ENCODE measurements at regions not wholly inside any gene's neighbourhood (a gene's known extent, or its start where the extent isn't known, plus 50 kb on each side); places are given as distances from the start of the nearest gene placed in this dataset.

- Mint-ChIP-seq H3K9me3 (ENCODE audit: low read depth) (no peaks in the 10 kb centered on the region), H3K27ac (no peak overlapping the region), H3K36me3 (no peaks in the 10 kb centered on the region), H3K27me3 (no peaks in the 10 kb centered on the region), H3K4me1 (peaks cover 7% of the 10 kb centered on the region), H3K4me3 (no peak overlapping the region)
- DNase-seq (no peak), ATAC-seq (no peak)
- CTCF ChIA-PET: interaction anchor here (1.1 kb wide), 1 partner anchor 277 kb away, joined by 3 read pairs; no protein-coding TSS in a partner anchor
These were observed 136.0 kb upstream of the SGK1 start for GRCh38 chr6:134453792-134454510.

GRCh38 chr6:134452906-134453305 lies 135.0 kb upstream of the SGK1 start:
- DNase-seq: no peak

GRCh38 chr6:134451529-134451928 lies 133.6 kb upstream of the SGK1 start:
- no peak for DNase-seq
- Mint-ChIP-seq H3K36me3 (no peaks in the 10 kb centered on the region), H3K27ac (no peak overlapping the region), H3K4me1 (peaks cover 12% of the 10 kb centered on the region), H3K4me3 (no peak overlapping the region), H3K27me3 (no peaks in the 10 kb centered on the region), H3K9me3 (ENCODE audit: low read depth) (no peaks in the 10 kb centered on the region)
- CTCF ChIA-PET: interaction anchor here (0.8 kb wide), 1 partner anchor 14 kb away, joined by 5 read pairs; no protein-coding TSS in a partner anchor
- ATAC-seq: no peak

More at GRCh38 chr6:134452906-134453305, 135.0 kb upstream of the SGK1 start:
- no peak for ATAC-seq
- Mint-ChIP-seq H3K4me1 (peaks cover 7% of the 10 kb centered on the region), H3K36me3 (no peaks in the 10 kb centered on the region), H3K27me3 (no peaks in the 10 kb centered on the region), H3K27ac (no peak overlapping the region), H3K9me3 (ENCODE audit: low read depth) (no peaks in the 10 kb centered on the region), H3K4me3 (no peak overlapping the region)
- CTCF ChIA-PET: no interaction called here

- Mint-ChIP-seq H3K27me3 (no peaks in the 10 kb centered on the region), H3K4me3 (no peak overlapping the region), H3K36me3 (no peaks in the 10 kb centered on the region), H3K27ac (no peak overlapping the region), H3K9me3 (ENCODE audit: low read depth) (no peaks in the 10 kb centered on the region), H3K4me1 (peaks cover 8% of the 10 kb centered on the region)
- ATAC-seq: no peak
- no peak for DNase-seq
- CTCF ChIA-PET: interaction anchor here (1.4 kb wide), 1 partner anchor 132 kb away, joined by 3 read pairs; the partner anchor contains the start of gene SGK1
These were observed 131.9 kb upstream of the SGK1 start for GRCh38 chr6:134449781-134450180.

DNA sequence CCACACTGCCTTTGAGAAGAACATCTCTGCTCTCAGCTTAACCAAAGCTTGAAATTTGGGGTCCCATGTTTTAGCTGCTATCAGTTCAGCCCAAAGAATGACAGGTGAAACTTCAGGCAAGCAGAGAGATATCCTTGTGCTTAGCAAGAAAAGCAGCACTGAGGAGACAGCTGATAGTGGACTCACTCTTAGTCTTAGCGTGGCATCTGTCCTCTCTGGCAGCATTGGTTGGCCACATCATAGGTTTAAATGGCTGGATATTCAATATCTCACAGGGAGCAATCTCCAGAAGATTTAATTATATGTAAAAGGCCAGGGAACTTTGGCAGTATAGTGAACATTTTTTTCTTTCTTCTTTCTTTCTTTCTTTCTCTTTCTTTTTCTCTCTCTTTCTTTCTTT lies 131.1 kb upstream of the SGK1 start:
- DNase-seq (no peak), ATAC-seq (no peak)
- Mint-ChIP-seq H3K27me3 (no peaks in the 10 kb centered on the region), H3K27ac (no peak overlapping the region), H3K4me1 (peaks cover 8% of the 10 kb centered on the region), H3K4me3 (no peak overlapping the region), H3K36me3 (no peaks in the 10 kb centered on the region), H3K9me3 (ENCODE audit: low read depth) (no peaks in the 10 kb centered on the region)
- CTCF ChIA-PET: interaction anchor here (1.1 to 1.4 kb wide), 2 partner anchors 19 to 131 kb away, joined by 3 read pairs; partner anchors contain the start of gene SGK1

GRCh38 chr6:134447883-134448387 lies 130.0 kb upstream of the SGK1 start:
- ATAC-seq: no peak
- CTCF ChIA-PET: interaction anchor here (1.1 kb wide), 1 partner anchor 18 kb away, joined by 3 read pairs; no protein-coding TSS in a partner anchor
- H3K36me3 Mint-ChIP-seq: no peaks in the 10 kb centered on the region

DNA sequence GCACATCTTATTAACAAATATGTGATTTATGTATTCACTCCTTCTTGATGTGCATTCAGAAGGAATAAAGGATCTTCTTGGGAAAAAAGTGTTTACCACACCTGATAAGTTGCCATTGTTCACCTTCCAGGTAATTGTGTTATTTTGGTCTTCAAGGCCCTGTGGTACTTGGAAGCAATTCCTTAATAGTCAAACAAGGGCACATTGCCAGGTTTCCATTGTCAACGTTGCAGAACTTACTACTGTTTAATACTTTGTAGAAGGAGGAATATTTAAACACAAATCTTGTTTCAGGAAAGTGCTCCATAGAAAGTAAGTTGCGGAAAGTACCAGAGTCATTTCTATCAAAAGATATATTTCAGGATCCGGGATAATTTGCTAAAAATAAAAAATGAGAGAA lies 129.5 kb upstream of the SGK1 start:
- ATAC-seq (no peak), DNase-seq (no peak)
- no peaks in the 10 kb centered on the region for H3K27me3 Mint-ChIP-seq
- no peak overlapping the region for H3K27ac Mint-ChIP-seq
- no peaks in the 10 kb centered on the region for H3K36me3 Mint-ChIP-seq
- CTCF ChIA-PET: no interaction called here
- H3K4me1 Mint-ChIP-seq: peaks cover 5% of the 10 kb centered on the region
- H3K4me3 Mint-ChIP-seq: no peak overlapping the region
- no peaks in the 10 kb centered on the region for H3K9me3 Mint-ChIP-seq (ENCODE audit: low read depth)

More at GRCh38 chr6:134447883-134448387, 130.0 kb upstream of the SGK1 start:
- no peak overlapping the region for H3K27ac Mint-ChIP-seq
- no peak overlapping the region for H3K4me3 Mint-ChIP-seq
- H3K4me1 Mint-ChIP-seq: peaks cover 7% of the 10 kb centered on the region
- no peaks in the 10 kb centered on the region for H3K27me3 Mint-ChIP-seq
- no peaks in the 10 kb centered on the region for H3K9me3 Mint-ChIP-seq (ENCODE audit: low read depth)
- DNase-seq: no peak

DNA sequence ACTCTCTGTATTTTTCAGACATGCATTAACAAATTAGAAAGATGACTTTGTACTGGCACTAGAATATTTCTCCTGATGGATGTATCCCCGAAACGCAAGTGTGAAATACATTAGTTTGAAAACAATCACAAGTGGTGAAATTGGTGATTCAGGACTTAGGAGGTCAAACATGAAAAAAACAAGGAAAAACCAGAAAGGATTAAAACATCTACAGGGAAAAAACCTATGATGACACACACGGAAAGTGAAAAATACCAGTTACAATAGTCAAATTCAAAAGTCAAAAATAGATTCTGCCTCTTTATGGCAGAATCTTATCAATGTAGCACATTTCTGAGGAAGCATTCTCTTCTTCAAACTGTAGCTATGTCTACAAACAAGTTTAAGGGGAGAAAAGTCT lies 129.0 kb upstream of the SGK1 start:
- no peaks in the 10 kb centered on the region for H3K27me3 Mint-ChIP-seq
- H3K36me3 Mint-ChIP-seq: no peaks in the 10 kb centered on the region
- no peak overlapping the region for H3K4me3 Mint-ChIP-seq
- CTCF ChIA-PET: no interaction called here
- ATAC-seq (no peak), DNase-seq (no peak)
- peaks cover 5% of the 10 kb centered on the region for H3K4me1 Mint-ChIP-seq
- H3K9me3 Mint-ChIP-seq (ENCODE audit: low read depth): no peaks in the 10 kb centered on the region
- H3K27ac Mint-ChIP-seq: no peak overlapping the region

GRCh38 chr6:134446218-134446848 lies 128.4 kb upstream of the SGK1 start:
- Mint-ChIP-seq H3K9me3 (ENCODE audit: low read depth) (no peaks in the 10 kb centered on the region), H3K27me3 (no peaks in the 10 kb centered on the region), H3K27ac (no peak overlapping the region), H3K4me1 (peaks cover 5% of the 10 kb centered on the region), H3K4me3 (no peak overlapping the region), H3K36me3 (no peaks in the 10 kb centered on the region)
- ATAC-seq (no peak), DNase-seq (no peak)
- CTCF ChIA-PET: no interaction called here

- H3K4me3 Mint-ChIP-seq: no peak overlapping the region
- no peak for ATAC-seq
- H3K36me3 Mint-ChIP-seq: no peaks in the 10 kb centered on the region
- H3K27me3 Mint-ChIP-seq: no peaks in the 10 kb centered on the region
- CTCF ChIA-PET: no interaction called here
- peaks cover 5% of the 10 kb centered on the region for H3K4me1 Mint-ChIP-seq
- no peak overlapping the region for H3K27ac Mint-ChIP-seq
- DNase-seq: no peak
- H3K9me3 Mint-ChIP-seq (ENCODE audit: low read depth): no peaks in the 10 kb centered on the region
These were observed 125.1 kb upstream of the SGK1 start for GRCh38 chr6:134443009-134443408.

DNA sequence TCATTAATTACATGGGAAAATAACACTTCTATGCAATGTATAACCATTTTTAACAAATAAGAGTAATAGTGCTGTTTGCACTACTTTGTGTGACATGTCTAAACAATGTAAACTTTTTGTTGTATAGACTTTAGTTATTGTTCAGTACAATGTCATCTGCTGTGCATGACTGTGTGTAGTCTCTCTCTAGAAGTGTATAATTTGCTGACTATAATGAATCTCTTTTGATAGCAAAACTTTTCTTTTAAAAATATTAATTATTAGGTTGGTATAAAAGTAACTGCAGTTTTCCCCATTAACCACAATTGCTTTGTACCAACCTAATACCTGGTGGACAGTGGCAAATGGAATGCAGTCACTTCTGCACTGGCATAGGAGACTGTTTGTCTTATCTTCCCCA lies 124.2 kb upstream of the SGK1 start:
- Mint-ChIP-seq H3K4me1 (peaks cover 8% of the 10 kb centered on the region), H3K4me3 (no peak overlapping the region), H3K27me3 (no peaks in the 10 kb centered on the region), H3K36me3 (no peaks in the 10 kb centered on the region), H3K9me3 (ENCODE audit: low read depth) (no peaks in the 10 kb centered on the region), H3K27ac (no peak overlapping the region)
- CTCF ChIA-PET: no interaction called here
- ATAC-seq (no peak), DNase-seq (no peak)

- Mint-ChIP-seq H3K27me3 (no peaks in the 10 kb centered on the region), H3K4me3 (no peak overlapping the region), H3K9me3 (ENCODE audit: low read depth) (no peaks in the 10 kb centered on the region), H3K4me1 (peaks cover 31% of the 10 kb centered on the region), H3K27ac (no peak overlapping the region), H3K36me3 (no peaks in the 10 kb centered on the region)
- no peak for DNase-seq
- CTCF ChIA-PET: interaction anchor here (2.0 kb wide), 1 partner anchor 13 kb away, joined by 5 read pairs; no protein-coding TSS in a partner anchor
- no peak for ATAC-seq
These were observed 120.9 kb upstream of the SGK1 start for GRCh38 chr6:134438837-134439236.

GRCh38 chr6:134437376-134437775 lies 119.5 kb upstream of the SGK1 start:
- Mint-ChIP-seq H3K9me3 (ENCODE audit: low read depth) (no peaks in the 10 kb centered on the region), H3K27me3 (no peaks in the 10 kb centered on the region), H3K4me1 (peaks cover 31% of the 10 kb centered on the region), H3K36me3 (no peaks in the 10 kb centered on the region), H3K4me3 (peak overlapping the region; percentile 73), H3K27ac (peak overlapping the region; percentile 96)
- ATAC-seq (peak; percentile 29), DNase-seq (peak; percentile 70)
- CTCF ChIA-PET: interaction anchor here (0.6 to 2.5 kb wide), 7 partner anchors 15 to 263 kb away, joined by 3 to 12 read pairs (median 5); no protein-coding TSS in a partner anchor

- DNase-seq (no peak), ATAC-seq (peak; percentile 18)
- Mint-ChIP-seq H3K4me1 (peaks cover 31% of the 10 kb centered on the region), H3K36me3 (no peaks in the 10 kb centered on the region), H3K27me3 (no peaks in the 10 kb centered on the region), H3K27ac (peak overlapping the region; percentile 96), H3K4me3 (peak overlapping the region; percentile 73), H3K9me3 (ENCODE audit: low read depth) (no peaks in the 10 kb centered on the region)
- CTCF ChIA-PET: interaction anchor here (0.6 to 2.5 kb wide), 7 partner anchors 15 to 263 kb away, joined by 3 to 12 read pairs (median 5); no protein-coding TSS in a partner anchor
These were observed 119.0 kb upstream of the SGK1 start for GRCh38 chr6:134436950-134437349.

Measured in activated CD8-positive, alpha-beta memory T cell treated with anti-CD3 and anti-CD28 coated beads, Interleukin-2, amount 10 ng/mL, durations not matched to agents 7 days and 5 days (primary cell).